ENCODE measurements at regions not wholly inside any gene's neighbourhood (a gene's known extent, or its start where the extent isn't known, plus 50 kb on each side); places are given as distances from the start of the nearest gene placed in this dataset.

- TF ChIP-seq, protein P1, sequence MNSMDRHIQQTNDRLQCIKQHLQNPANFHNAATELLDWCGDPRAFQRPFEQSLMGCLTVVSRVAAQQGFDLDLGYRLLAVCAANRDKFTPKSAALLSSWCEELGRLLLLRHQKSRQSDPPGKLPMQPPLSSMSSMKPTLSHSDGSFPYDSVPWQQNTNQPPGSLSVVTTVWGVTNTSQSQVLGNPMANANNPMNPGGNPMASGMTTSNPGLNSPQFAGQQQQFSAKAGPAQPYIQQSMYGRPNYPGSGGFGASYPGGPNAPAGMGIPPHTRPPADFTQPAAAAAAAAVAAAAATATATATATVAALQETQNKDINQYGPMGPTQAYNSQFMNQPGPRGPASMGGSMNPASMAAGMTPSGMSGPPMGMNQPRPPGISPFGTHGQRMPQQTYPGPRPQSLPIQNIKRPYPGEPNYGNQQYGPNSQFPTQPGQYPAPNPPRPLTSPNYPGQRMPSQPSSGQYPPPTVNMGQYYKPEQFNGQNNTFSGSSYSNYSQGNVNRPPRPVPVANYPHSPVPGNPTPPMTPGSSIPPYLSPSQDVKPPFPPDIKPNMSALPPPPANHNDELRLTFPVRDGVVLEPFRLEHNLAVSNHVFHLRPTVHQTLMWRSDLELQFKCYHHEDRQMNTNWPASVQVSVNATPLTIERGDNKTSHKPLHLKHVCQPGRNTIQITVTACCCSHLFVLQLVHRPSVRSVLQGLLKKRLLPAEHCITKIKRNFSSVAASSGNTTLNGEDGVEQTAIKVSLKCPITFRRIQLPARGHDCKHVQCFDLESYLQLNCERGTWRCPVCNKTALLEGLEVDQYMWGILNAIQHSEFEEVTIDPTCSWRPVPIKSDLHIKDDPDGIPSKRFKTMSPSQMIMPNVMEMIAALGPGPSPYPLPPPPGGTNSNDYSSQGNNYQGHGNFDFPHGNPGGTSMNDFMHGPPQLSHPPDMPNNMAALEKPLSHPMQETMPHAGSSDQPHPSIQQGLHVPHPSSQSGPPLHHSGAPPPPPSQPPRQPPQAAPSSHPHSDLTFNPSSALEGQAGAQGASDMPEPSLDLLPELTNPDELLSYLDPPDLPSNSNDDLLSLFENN (IDR thresholded peaks at IDR 0.05; ENCODE audit: low read depth in 2 of 2, low read length in 2 of 2), result no peak
- no peak for TF ChIP-seq MYC (IDR thresholded peaks at IDR 0.05; ENCODE audit: low read depth, low read length)
- TF ChIP-seq MYC (CRISPR knock-in tag; IDR thresholded peaks at IDR 0.05; ENCODE audit: borderline replicate concordance, low read depth), result no peak
- no peak for TF ChIP-seq TCFL5 (CRISPR knock-in tag; conservative IDR thresholded peaks at IDR 0.05)
Observed at GRCh38 chr3:111324151-111324550, 217.8 kb upstream of the CD96 start (continued).

GRCh38 chr3:111324645-111325044, 217.4 kb upstream of the CD96 start:
- no peaks in the 10 kb centered on the region for H4K20me1 ChIP-seq (replicated peaks; ENCODE audit: control insufficient read depth, insufficient read depth, low read length)
- H3K9me1 ChIP-seq (ENCODE audit: control insufficient read depth, insufficient read depth, low read length), result no peaks in the 10 kb centered on the region
- ChIA-PET CTCF (ENCODE audit: low intra/inter-chr PET ratio) (no interaction called here), POLR2A (no interaction called here)
- H3K27ac ChIP-seq (ENCODE audit: extremely low read depth, low read depth, low read length), result no peak overlapping the region
- no peaks in the 10 kb centered on the region for H3K4me1 ChIP-seq (replicated peaks in 1 of 2; ENCODE audit: control insufficient read depth in 2 of 2, insufficient read depth in 2 of 2, low read length in 2 of 2)
- in situ Hi-C loops (cut with MboI), result no loop called here
- H3K9ac ChIP-seq (ENCODE audit: insufficient read depth in 1 of 2, low read depth in 2 of 2, low read length in 2 of 2), result no peak overlapping the region
- no peaks in the 10 kb centered on the region for H3K9me3 ChIP-seq (replicated peaks; ENCODE audit: control insufficient read depth, insufficient read depth, low read depth, low read length)
- DNase-seq (ENCODE audit: extremely low read depth in 1 of 4, low spot score in 3 of 4) (no peak), FAIRE-seq (no peak), ATAC-seq (no peak)
- no peaks in the 10 kb centered on the region for H3K36me3 ChIP-seq (ENCODE audit: control insufficient read depth, insufficient read depth, low read length)
- no peak overlapping the region for H3K4me2 ChIP-seq (ENCODE audit: insufficient read depth, low read length)
- WGBS (ENCODE audit: insufficient coverage, low coverage, missing lambda C conversion rate), result 0% methylated on average over 1 of the region's 1 CpG
- H3K27me3 ChIP-seq (ENCODE audit: control insufficient read depth in 2 of 2, insufficient read depth in 2 of 2, low read length in 2 of 2), result no peaks in the 10 kb centered on the region
- H3K79me2 ChIP-seq (ENCODE audit: control insufficient read depth, insufficient read depth, low read length), result no peaks in the 10 kb centered on the region
- no peak overlapping the region for H2AFZ ChIP-seq (ENCODE audit: low read depth, low read length)
- BruUV-seq (replicated peaks), result no TSS peak
- H3K4me3 ChIP-seq, result no peak overlapping the region
- intact Hi-C loops (cut with micrococcal nuclease), result no loop called here
- no peak for TF ChIP-seq ZNF75A (CRISPR knock-in tag; IDR thresholded peaks at IDR 0.05)
- no peak for TF ChIP-seq TARDBP (IDR thresholded peaks at IDR 0.05)
- no peak for TF ChIP-seq TAF9B (IDR thresholded peaks at IDR 0.05; ENCODE audit: partially characterized antibody)
